ENCODE measurements at regions not wholly inside any gene's neighbourhood (a gene's known extent, or its start where the extent isn't known, plus 50 kb on each side); places are given as distances from the start of the nearest gene placed in this dataset.
"Not testable (repeated sequence)": the region's sequence is repeated elsewhere in the genome, so short reads cannot be mapped to it uniquely, and the experiment has no call there.

DNA sequence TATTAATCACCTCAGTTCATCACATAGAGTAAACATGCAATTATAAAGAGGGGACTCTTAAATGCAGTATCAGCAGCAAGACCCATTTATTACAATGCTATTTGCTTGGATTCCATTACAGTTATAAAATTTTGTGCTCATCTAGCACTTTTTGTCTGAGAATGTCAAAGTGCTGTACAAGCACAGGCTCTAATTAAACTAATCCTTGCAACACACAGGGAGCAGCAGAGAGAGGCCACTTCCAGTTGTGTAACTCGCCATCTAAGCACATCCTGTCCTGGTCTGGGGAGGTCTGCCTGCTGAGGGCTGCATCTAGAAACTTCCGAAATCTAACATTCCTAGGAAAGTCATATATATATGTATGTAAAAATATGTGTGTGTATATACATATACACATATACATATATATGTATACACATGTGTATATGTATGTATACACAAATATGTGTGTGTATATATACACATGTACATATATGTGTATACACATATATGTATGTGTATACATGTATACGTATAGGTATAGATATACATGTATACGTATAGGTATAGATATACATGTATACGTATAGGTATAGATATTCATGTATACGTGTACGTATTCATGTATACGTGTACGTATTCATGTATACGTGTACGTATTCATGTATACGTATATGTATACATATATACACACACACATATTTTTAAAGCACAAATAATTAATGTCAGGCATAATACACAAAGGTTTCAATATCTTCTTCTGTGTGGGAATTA lies 136.4 kb upstream of the JARID2 start:
- TF ChIP-seq, protein P1, sequence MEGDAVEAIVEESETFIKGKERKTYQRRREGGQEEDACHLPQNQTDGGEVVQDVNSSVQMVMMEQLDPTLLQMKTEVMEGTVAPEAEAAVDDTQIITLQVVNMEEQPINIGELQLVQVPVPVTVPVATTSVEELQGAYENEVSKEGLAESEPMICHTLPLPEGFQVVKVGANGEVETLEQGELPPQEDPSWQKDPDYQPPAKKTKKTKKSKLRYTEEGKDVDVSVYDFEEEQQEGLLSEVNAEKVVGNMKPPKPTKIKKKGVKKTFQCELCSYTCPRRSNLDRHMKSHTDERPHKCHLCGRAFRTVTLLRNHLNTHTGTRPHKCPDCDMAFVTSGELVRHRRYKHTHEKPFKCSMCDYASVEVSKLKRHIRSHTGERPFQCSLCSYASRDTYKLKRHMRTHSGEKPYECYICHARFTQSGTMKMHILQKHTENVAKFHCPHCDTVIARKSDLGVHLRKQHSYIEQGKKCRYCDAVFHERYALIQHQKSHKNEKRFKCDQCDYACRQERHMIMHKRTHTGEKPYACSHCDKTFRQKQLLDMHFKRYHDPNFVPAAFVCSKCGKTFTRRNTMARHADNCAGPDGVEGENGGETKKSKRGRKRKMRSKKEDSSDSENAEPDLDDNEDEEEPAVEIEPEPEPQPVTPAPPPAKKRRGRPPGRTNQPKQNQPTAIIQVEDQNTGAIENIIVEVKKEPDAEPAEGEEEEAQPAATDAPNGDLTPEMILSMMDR (IDR thresholded peaks at IDR 0.05; ENCODE audit: insufficient read depth, low read depth, low read length, missing control alignments), result no peak
- no peak overlapping the region for H3K4me3 ChIP-seq (ENCODE audit: low read length)
- DNase-seq (ENCODE audit: low read depth), result no peak

DNA sequence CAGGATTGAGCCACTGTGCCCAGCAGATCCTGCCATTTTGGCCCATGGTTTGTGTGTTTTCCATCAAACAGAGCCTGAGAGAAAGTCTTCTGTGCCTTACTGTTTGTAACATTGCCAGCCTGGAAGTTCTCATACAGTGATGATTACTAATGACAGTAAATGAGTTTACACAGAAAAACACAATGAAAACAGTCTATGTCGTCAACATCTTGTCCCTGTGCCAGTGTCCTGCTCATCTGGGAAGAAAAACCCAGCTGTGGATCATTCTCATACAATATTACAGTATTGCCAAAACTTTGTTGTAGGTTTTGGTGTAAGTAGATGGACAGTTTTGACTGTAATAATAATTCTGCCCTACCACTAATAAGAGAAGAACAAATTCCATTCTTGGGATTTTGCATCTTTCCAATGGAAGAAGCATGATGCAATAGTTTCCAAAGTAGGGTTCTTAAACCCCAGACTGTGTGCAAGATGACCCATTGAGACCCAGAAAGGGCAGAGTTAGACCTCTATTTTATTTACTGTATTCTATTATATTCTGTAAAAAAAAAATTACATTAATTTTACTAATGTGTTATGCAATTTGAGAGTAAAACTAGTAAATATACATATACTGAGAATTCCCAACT lies 135.0 kb upstream of the JARID2 start:
- DNase-seq (ENCODE audit: low read depth), result no peak
- TF ChIP-seq, protein P1 (IDR thresholded peaks at IDR 0.05; ENCODE audit: insufficient read depth, low read depth, low read length, missing control alignments), result no peak
- no peak overlapping the region for H3K4me3 ChIP-seq (ENCODE audit: low read length)

DNA sequence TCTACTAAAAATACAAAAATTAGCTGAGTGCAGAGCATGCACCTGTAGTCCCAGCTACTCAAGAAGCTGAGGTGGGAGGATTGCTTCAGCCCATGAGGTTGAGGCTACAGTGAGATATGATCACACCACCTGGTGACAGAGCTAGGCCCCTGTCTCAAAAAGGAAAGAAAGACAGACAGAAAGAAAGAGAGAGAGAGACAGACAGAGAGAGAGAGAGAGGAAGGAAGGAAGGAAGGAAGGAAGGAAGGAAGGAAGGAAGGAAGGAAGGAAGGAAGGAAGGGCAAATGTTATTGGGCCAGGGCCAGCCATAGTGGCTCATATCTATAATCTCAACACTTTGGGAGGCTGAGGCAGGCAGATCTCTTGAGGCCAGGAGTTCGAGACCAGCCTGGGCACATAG lies 134.3 kb upstream of the JARID2 start:
- DNase-seq (ENCODE audit: low read depth); H3K4me3 ChIP-seq (ENCODE audit: low read length): not testable (repeated sequence)

DNA sequence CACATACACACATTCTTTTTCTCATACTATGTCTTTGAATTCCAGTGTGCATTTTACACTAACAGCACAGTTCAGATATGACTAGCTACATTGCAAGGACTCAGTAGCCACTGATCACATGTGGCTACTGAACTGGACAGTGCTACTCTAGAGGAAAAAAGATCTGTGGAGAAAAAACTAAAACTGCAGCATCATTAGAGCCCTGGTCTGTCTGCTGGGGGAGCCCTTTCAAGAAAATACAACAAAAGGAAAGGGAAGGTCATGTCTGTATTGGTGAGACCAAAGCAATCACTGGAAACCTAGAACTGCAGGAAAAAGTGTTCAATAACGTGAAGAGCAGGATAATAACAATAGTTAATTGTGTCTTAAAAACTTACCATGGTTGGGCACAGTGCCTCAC lies 132.3 kb upstream of the JARID2 start:
- H3K4me3 ChIP-seq (ENCODE audit: low read length), result no peak overlapping the region
- TF ChIP-seq, protein P1 (IDR thresholded peaks at IDR 0.05; ENCODE audit: insufficient read depth, low read depth, low read length, missing control alignments), result no peak
- DNase-seq (ENCODE audit: low read depth), result no peak

DNA sequence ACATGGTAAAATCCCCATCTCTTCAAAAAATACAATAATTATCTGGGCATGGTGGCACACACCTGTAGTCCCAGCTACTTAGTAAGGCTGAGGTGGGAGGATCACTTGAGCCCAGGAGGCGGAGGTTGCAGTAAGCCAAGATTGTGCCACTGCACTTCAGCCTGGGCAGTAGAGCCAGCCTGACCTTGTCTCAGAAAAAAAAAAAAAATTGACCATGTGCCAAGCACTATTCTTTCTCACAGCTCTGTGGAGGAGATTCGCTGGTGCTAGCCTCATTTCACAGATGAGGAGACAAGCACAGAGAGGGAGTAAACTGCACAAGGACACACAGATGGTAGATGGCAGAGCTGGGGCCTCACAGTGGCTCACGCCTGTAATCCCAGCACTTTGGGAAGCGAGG lies 131.8 kb upstream of the JARID2 start:
- DNase-seq (ENCODE audit: low read depth), result no peak
- no peak overlapping the region for H3K4me3 ChIP-seq (ENCODE audit: low read length)
- TF ChIP-seq, protein P1 (IDR thresholded peaks at IDR 0.05; ENCODE audit: insufficient read depth, low read depth, low read length, missing control alignments), result no peak

DNA sequence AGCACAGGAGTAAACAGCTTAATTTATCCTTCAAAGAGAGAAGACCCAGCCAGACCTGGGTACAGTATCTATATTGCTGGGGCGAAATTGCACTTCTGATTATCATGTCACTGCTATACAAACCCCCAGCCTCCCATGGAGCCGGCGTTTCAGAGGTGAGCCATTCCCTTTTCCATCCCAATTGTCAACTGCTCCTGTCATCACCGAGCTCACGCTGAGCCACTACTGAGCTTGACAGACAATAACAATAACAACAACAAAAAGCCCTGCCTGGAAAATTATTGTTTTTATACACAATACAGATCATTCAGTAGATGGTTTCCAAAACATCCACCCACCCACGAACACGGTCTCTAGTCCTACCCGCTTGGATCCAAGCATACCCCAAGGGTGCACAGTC lies 129.0 kb upstream of the JARID2 start:
- DNase-seq (ENCODE audit: low read depth), result no peak
- TF ChIP-seq, protein P1 (IDR thresholded peaks at IDR 0.05; ENCODE audit: insufficient read depth, low read depth, low read length, missing control alignments), result no peak
- no peak overlapping the region for H3K4me3 ChIP-seq (ENCODE audit: low read length)

DNA sequence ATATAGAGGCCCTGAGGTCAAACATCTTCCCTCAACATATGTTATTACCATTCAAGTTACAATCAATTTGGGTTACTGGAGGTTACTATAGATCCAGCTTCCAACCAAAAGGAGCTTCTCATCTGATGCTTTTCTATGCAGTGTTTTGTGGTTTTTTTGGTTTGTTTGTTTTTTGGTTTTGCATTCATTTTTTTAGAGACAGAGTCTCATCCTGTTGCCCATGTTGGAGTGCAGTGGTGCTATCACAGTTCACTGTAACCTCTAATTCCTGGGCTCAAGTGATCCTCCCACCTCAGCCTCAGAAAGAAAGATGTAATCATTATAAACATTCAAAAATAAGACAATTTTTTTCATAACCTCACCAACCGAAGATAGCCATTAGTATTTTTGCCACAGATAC lies 124.4 kb upstream of the JARID2 start:
- H3K4me3 ChIP-seq (ENCODE audit: low read length), result no peak overlapping the region
- TF ChIP-seq, protein P1 (IDR thresholded peaks at IDR 0.05; ENCODE audit: insufficient read depth, low read depth, low read length, missing control alignments), result no peak

More for the DNA sequence above, 124.4 kb upstream of the JARID2 start:
- DNase-seq (ENCODE audit: low read depth), result no peak
